ENCODE measurements at regions not wholly inside any gene's neighbourhood (a gene's known extent, or its start where the extent isn't known, plus 50 kb on each side); places are given as distances from the start of the nearest gene placed in this dataset.

GRCh38 chr12:84689638-84690037 lies 223.0 kb downstream of the SLC6A15 start:
- DNase-seq (ENCODE audit: low spot score), result no peak

GRCh38 chr12:84685379-84685778 lies 227.2 kb downstream of the SLC6A15 start:
- no peak for DNase-seq (ENCODE audit: low spot score)

- DNase-seq (ENCODE audit: low spot score), result no peak
Measured at GRCh38 chr12:84676787-84677186, 235.8 kb downstream of the SLC6A15 start.

- DNase-seq (ENCODE audit: low spot score), result no peak
Measured at GRCh38 chr12:84661786-84662185, 250.8 kb downstream of the SLC6A15 start.

GRCh38 chr12:84660139-84660538 lies 252.5 kb downstream of the SLC6A15 start:
- DNase-seq (ENCODE audit: low spot score), result peak; percentile 7

- DNase-seq (ENCODE audit: low spot score), result peak; percentile 96
Measured at GRCh38 chr12:84658877-84659276, 253.7 kb downstream of the SLC6A15 start.

- DNase-seq (ENCODE audit: low spot score), result peak; percentile 94
Measured at GRCh38 chr12:84656705-84657104, 255.9 kb downstream of the SLC6A15 start.

- no peak for DNase-seq (ENCODE audit: low spot score)
Measured at GRCh38 chr12:84653482-84653881, 259.1 kb downstream of the SLC6A15 start.

GRCh38 chr12:84648425-84648824 lies 264.2 kb downstream of the SLC6A15 start:
- DNase-seq (ENCODE audit: low spot score), result no peak

GRCh38 chr12:84644908-84645307 lies 267.7 kb downstream of the SLC6A15 start:
- peak; percentile 93 for DNase-seq (ENCODE audit: low spot score)

GRCh38 chr12:84643993-84644392 lies 268.6 kb downstream of the SLC6A15 start:
- DNase-seq (ENCODE audit: low spot score), result peak; percentile 81

- DNase-seq (ENCODE audit: low spot score), result no peak
Measured at GRCh38 chr12:84641940-84642545, 270.6 kb downstream of the SLC6A15 start.

- no peak for DNase-seq (ENCODE audit: low spot score)
Measured at GRCh38 chr12:84638811-84639368, 273.7 kb downstream of the SLC6A15 start.

- no peak for DNase-seq (ENCODE audit: low spot score)
Measured at GRCh38 chr12:84637926-84638325, 274.7 kb downstream of the SLC6A15 start.

GRCh38 chr12:84636801-84637290 lies 275.8 kb downstream of the SLC6A15 start:
- no peak for DNase-seq (ENCODE audit: low spot score)

- DNase-seq (ENCODE audit: low spot score), result no peak
Measured at GRCh38 chr12:84634526-84634925, 278.1 kb downstream of the SLC6A15 start.

- DNase-seq (ENCODE audit: low spot score), result no peak
Measured at GRCh38 chr12:84632556-84632955, 280.0 kb downstream of the SLC6A15 start.

- no peak for DNase-seq (ENCODE audit: low spot score)
Measured at GRCh38 chr12:84631020-84631419, 281.6 kb downstream of the SLC6A15 start.

- DNase-seq (ENCODE audit: low spot score), result peak; percentile 14
Measured at GRCh38 chr12:84627593-84627992, 285.0 kb downstream of the SLC6A15 start.

GRCh38 chr12:84624601-84625000 lies 288.0 kb downstream of the SLC6A15 start:
- DNase-seq (ENCODE audit: low spot score), result no peak

GRCh38 chr12:84619053-84619571 lies 293.5 kb downstream of the SLC6A15 start:
- no peak for DNase-seq (ENCODE audit: low spot score)

- no peak for DNase-seq (ENCODE audit: low spot score)
Measured at GRCh38 chr12:84607170-84607819, 305.3 kb downstream of the SLC6A15 start.

- DNase-seq (ENCODE audit: low spot score), result peak; percentile 6
Measured at GRCh38 chr12:84605983-84606382, 306.6 kb downstream of the SLC6A15 start.
